ENCODE measurements at regions not wholly inside any gene's neighbourhood (a gene's known extent, or its start where the extent isn't known, plus 50 kb on each side); places are given as distances from the start of the nearest gene placed in this dataset.

- TF ChIP-seq CTCF (IDR thresholded peaks at IDR 0.05; ENCODE audit: low read length) (no peak), EZH2 (IDR thresholded peaks at IDR 0.05; ENCODE audit: borderline replicate concordance, low read length) (no peak)
These were observed 76.6 kb downstream of the CNTN3 start for GRCh38 chr3:74537857-74538256.
